ENCODE measurements at regions not wholly inside any gene's neighbourhood (a gene's known extent, or its start where the extent isn't known, plus 50 kb on each side); places are given as distances from the start of the nearest gene placed in this dataset.
"Not testable (repeated sequence)": the region's sequence is repeated elsewhere in the genome, so short reads cannot be mapped to it uniquely, and the experiment has no call there.

DNA sequence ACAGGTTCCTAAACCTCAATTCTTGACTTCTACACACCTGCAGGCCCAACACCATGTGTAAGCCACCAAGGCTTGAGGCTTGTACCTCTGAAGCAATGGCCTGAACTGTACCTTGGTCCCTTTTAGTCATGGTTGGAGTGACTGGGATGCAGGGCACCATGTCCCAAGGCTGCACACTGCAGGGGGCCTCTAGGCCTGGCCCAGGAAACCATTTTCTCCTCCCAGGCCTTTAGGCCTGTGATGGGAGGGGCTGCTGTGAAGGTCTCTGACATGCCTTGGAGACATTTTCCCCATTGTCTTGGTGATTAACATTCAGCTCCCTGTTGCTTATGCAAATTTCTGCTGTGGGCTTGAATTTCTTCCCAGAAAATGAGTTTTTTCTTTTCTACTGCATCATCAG lies 75.8 kb upstream of the ZNF678 start:
- no peak overlapping the region for H2AFZ ChIP-seq (ENCODE audit: low read length)
- H3K4me2 ChIP-seq (ENCODE audit: low read length): no peak overlapping the region
- H3K36me3 ChIP-seq (ENCODE audit: insufficient read depth, low read length): no peaks in the 10 kb centered on the region; the same call in 1 of the 2 replicates
- no peaks in the 10 kb centered on the region for H3K4me1 ChIP-seq (ENCODE audit: insufficient read depth, low read length, severe bottlenecking)
- H4K20me1 ChIP-seq (ENCODE audit: insufficient read depth, low read length): no peaks in the 10 kb centered on the region
- H3K9me3 ChIP-seq (ENCODE audit: low read length): no peaks in the 10 kb centered on the region
- H3K79me2 ChIP-seq (ENCODE audit: insufficient read depth, low read length): no peaks in the 10 kb centered on the region
- H3F3A ChIP-seq (ENCODE audit: insufficient read depth, low read length): no peaks in the 10 kb centered on the region
- no peak overlapping the region for H3K4me3 ChIP-seq (ENCODE audit: low read depth, low read length, poor library complexity, severe bottlenecking)
- no peaks in the 10 kb centered on the region for H3K9me2 ChIP-seq (ENCODE audit: low read depth, low read length)
- no peak overlapping the region for H3K27ac ChIP-seq (ENCODE audit: low read depth, low read length, poor library complexity, severe bottlenecking)
- no peaks in the 10 kb centered on the region for H3K27me3 ChIP-seq (ENCODE audit: insufficient read depth, low read length)
- no peak overlapping the region for H3K9ac ChIP-seq (ENCODE audit: low read length)
- TF ChIP-seq EZH2 (IDR thresholded peaks at IDR 0.05; ENCODE audit: borderline replicate concordance, low read length) (no peak), CTCF (IDR thresholded peaks at IDR 0.05; ENCODE audit: low read length) (no peak)

- TF ChIP-seq CTCF (IDR thresholded peaks at IDR 0.05; ENCODE audit: low read length) (no peak), EZH2 (IDR thresholded peaks at IDR 0.05; ENCODE audit: borderline replicate concordance, low read length) (no peak)
- no peak overlapping the region for H3K27ac ChIP-seq (ENCODE audit: low read depth, low read length, poor library complexity, severe bottlenecking)
Observed at GRCh38 chr1:227486559-227486958, 76.8 kb upstream of the ZNF678 start.

GRCh38 chr1:227482023-227482299 lies 81.4 kb upstream of the ZNF678 start:
- no peak overlapping the region for H2AFZ ChIP-seq (ENCODE audit: low read length)
- no peaks in the 10 kb centered on the region for H3K9me2 ChIP-seq (ENCODE audit: low read depth, low read length)
- H3K36me3 ChIP-seq (ENCODE audit: insufficient read depth, low read length): no peaks in the 10 kb centered on the region
- H4K20me1 ChIP-seq (ENCODE audit: insufficient read depth, low read length): no peaks in the 10 kb centered on the region
- H3F3A ChIP-seq (ENCODE audit: insufficient read depth, low read length): no peaks in the 10 kb centered on the region
- no peaks in the 10 kb centered on the region for H3K4me1 ChIP-seq (ENCODE audit: insufficient read depth, low read length, severe bottlenecking)
- no peak for TF ChIP-seq CTCF (IDR thresholded peaks at IDR 0.05; ENCODE audit: low read length)
- no peak overlapping the region for H3K4me2 ChIP-seq (ENCODE audit: low read length)
- no peaks in the 10 kb centered on the region for H3K79me2 ChIP-seq (ENCODE audit: insufficient read depth, low read length)
- H3K4me3 ChIP-seq (ENCODE audit: low read depth, low read length, poor library complexity, severe bottlenecking): no peak overlapping the region
- no peaks in the 10 kb centered on the region for H3K9me3 ChIP-seq (ENCODE audit: low read length)
- no peaks in the 10 kb centered on the region for H3K27me3 ChIP-seq (ENCODE audit: insufficient read depth, low read length)
- no peak overlapping the region for H3K9ac ChIP-seq (ENCODE audit: low read length)
- no peak overlapping the region for H3K27ac ChIP-seq (ENCODE audit: low read depth, low read length, poor library complexity, severe bottlenecking)

More at GRCh38 chr1:227486559-227486958, 76.8 kb upstream of the ZNF678 start:
- H4K20me1 ChIP-seq (ENCODE audit: insufficient read depth, low read length): no peaks in the 10 kb centered on the region
- H3K9me3 ChIP-seq (ENCODE audit: low read length): no peaks in the 10 kb centered on the region
- no peaks in the 10 kb centered on the region for H3K9me2 ChIP-seq (ENCODE audit: low read depth, low read length)
- H3K4me3 ChIP-seq (ENCODE audit: low read depth, low read length, poor library complexity, severe bottlenecking): no peak overlapping the region
- H3F3A ChIP-seq (ENCODE audit: insufficient read depth, low read length): no peaks in the 10 kb centered on the region
- H3K27me3 ChIP-seq (ENCODE audit: insufficient read depth, low read length): no peaks in the 10 kb centered on the region
- H3K4me2 ChIP-seq (ENCODE audit: low read length): no peak overlapping the region
- no peak overlapping the region for H2AFZ ChIP-seq (ENCODE audit: low read length)
- H3K9ac ChIP-seq (ENCODE audit: low read length): no peak overlapping the region
- H3K4me1 ChIP-seq (ENCODE audit: insufficient read depth, low read length, severe bottlenecking): no peaks in the 10 kb centered on the region
- H3K79me2 ChIP-seq (ENCODE audit: insufficient read depth, low read length): no peaks in the 10 kb centered on the region
- H3K36me3 ChIP-seq (ENCODE audit: insufficient read depth, low read length): no peaks in the 10 kb centered on the region; the same call in 1 of the 2 replicates

DNA sequence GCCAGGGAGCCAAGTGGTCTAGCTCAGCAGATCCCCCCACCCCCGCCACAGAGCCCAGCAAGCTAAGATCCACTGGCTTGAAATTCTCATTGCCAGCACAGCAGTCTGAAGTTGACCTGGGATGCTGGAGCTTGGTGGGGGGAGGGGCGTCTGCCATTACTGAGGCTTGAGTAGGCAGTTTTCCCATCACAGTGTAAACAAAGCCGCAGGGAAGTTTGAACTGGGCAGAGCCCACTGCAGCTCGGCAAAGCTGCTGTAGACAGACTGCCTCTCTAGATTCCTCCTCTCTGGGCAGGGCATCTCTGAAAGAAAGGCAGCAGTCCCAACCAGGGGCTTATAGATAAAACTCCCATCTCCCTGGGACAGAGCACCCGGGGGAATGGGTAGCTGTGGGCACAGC lies 89.3 kb upstream of the ZNF678 start:
- H3K9me3 ChIP-seq (ENCODE audit: low read length); H3K79me2 ChIP-seq (ENCODE audit: insufficient read depth, low read length); H3F3A ChIP-seq (ENCODE audit: insufficient read depth, low read length); H3K4me1 ChIP-seq (ENCODE audit: insufficient read depth, low read length, severe bottlenecking); H3K36me3 ChIP-seq (ENCODE audit: insufficient read depth, low read length); H4K20me1 ChIP-seq (ENCODE audit: insufficient read depth, low read length); H3K27me3 ChIP-seq (ENCODE audit: insufficient read depth, low read length); H3K9me2 ChIP-seq (ENCODE audit: low read depth, low read length); H3K9ac ChIP-seq (ENCODE audit: low read length); H3K4me3 ChIP-seq (ENCODE audit: low read depth, low read length, poor library complexity, severe bottlenecking); H3K4me2 ChIP-seq (ENCODE audit: low read length); H3K27ac ChIP-seq (ENCODE audit: low read depth, low read length, poor library complexity, severe bottlenecking); H2AFZ ChIP-seq (ENCODE audit: low read length): not testable (repeated sequence)
